ENCODE measurements at regions not wholly inside any gene's neighbourhood (a gene's known extent, or its start where the extent isn't known, plus 50 kb on each side); places are given as distances from the start of the nearest gene placed in this dataset.
"Not testable (repeated sequence)": the region's sequence is repeated elsewhere in the genome, so short reads cannot be mapped to it uniquely, and the experiment has no call there.

DNA sequence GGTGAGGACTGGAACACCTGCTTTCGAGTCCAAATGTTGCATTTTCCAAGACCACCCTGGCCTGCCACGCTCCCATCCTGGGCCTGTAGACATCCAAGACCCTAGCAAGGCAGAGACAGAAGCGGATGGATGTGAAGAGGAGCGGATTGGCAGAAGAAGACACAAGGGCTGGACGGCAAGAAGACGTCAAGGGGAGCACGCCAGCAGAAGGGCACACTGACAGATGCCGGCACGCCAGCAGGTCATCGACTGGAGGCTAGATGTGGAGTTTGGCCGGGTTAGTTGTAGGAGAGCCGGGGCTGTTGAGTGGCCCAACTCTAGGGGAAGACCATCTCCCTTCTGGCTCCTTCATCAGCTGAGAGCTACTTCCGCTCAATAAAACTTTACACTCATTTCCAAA lies 251.6 kb downstream of the ZWINT start:
- Histone ChIP-seq H3K4me1 (no peaks in the 10 kb centered on the region), H3K4me3 (no peak overlapping the region), H3K27ac (no peak overlapping the region), H3K27me3 (no peaks in the 10 kb centered on the region), H3K9me3 (no peaks in the 10 kb centered on the region), H3K36me3 (no peaks in the 10 kb centered on the region)
- TF ChIP-seq CTCF (IDR thresholded peaks at IDR 0.05) (no peak), POLR2A (IDR thresholded peaks at IDR 0.05) (no peak)
- DNase-seq = no peak
- intact Hi-C loops (cut with DNase I; ENCODE audit: low total_unique reads) = no loop called here

DNA sequence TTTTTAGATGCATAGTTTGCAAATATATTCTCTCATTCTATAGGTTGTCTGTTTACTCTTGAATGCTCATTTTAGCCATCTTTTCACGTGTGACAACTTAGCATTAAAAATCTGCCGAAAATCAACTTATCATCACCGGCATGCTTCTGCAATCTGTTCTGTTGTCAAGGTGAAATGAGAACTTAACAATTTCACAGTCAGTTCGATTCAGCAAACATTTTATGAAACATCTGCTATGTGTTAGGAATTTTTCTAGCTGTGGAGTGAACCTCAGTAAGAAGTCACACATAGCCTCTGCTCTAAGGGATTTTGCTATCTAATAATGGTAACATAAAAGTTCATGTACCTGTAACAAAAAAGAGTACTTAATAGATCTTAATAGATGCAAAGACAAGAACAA lies 256.1 kb downstream of the ZWINT start:
- Histone ChIP-seq H3K36me3 (no peaks in the 10 kb centered on the region), H3K27ac (no peak overlapping the region), H3K27me3 (no peaks in the 10 kb centered on the region), H3K4me3 (no peak overlapping the region), H3K4me1 (no peaks in the 10 kb centered on the region), H3K9me3 (no peaks in the 10 kb centered on the region)
- intact Hi-C loops (cut with DNase I; ENCODE audit: low total_unique reads) = no loop called here
- TF ChIP-seq POLR2A (IDR thresholded peaks at IDR 0.05) (no peak), CTCF (IDR thresholded peaks at IDR 0.05) (no peak)
- no peak for DNase-seq

- no peak for DNase-seq
- no peaks in the 10 kb centered on the region for H3K27me3 ChIP-seq
- H3K4me3 ChIP-seq = no peak overlapping the region
- no peak for TF ChIP-seq CTCF (IDR thresholded peaks at IDR 0.05)
- TF ChIP-seq POLR2A (IDR thresholded peaks at IDR 0.05) = no peak
- intact Hi-C loops (cut with DNase I; ENCODE audit: low total_unique reads) = no loop called here
- no peak overlapping the region for H3K27ac ChIP-seq
- no peaks in the 10 kb centered on the region for H3K9me3 ChIP-seq
- no peaks in the 10 kb centered on the region for H3K36me3 ChIP-seq
- no peaks in the 10 kb centered on the region for H3K4me1 ChIP-seq
These were observed 256.6 kb downstream of the ZWINT start for GRCh38 chr10:56104487-56104886.

- H3K27me3 ChIP-seq = no peaks in the 10 kb centered on the region
- no peak overlapping the region for H3K27ac ChIP-seq
- no peak for TF ChIP-seq CTCF (IDR thresholded peaks at IDR 0.05)
- TF ChIP-seq POLR2A (IDR thresholded peaks at IDR 0.05) = no peak
- DNase-seq = no peak
- H3K36me3 ChIP-seq = no peaks in the 10 kb centered on the region
- no peak overlapping the region for H3K4me3 ChIP-seq
- no peaks in the 10 kb centered on the region for H3K9me3 ChIP-seq
- intact Hi-C loops (cut with DNase I; ENCODE audit: low total_unique reads) = no loop called here
- no peaks in the 10 kb centered on the region for H3K4me1 ChIP-seq
These were observed 264.9 kb downstream of the ZWINT start for GRCh38 chr10:56096226-56096517.

DNA sequence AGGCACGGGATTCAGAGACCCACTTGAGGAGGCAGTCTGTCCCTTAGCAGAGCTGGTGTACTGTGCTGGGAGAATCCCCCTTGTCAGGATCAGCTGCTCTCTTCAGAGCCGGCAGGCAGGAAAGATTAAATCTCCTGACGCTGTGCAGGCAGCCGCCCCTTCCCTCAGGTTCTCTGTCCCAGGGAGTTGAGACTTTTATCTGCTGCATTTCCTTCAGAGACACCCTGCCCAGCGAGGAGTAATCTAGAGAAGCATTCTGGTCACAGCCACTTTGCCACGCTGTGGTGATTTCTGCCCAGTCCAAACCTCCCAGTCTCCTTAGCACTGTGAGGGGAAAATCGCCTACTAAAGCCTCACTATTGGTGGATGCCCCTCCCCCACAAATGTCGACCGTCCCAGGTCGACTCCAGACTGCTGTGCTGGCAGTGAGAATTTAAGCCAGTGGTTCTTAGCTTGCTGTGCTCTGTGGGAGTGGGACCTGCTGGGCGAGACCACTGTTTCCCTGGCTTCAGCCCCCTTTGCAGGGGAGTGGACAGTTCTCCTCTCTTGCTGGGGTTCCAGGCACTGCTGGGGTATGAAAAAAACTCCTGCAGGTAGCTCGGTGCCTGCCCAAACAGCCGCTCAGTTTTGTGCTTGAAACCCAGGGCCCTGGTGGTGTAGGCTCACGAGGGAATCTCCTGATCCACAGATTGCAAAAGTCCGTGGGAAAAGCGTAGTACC lies 265.4 kb downstream of the ZWINT start:
- Histone ChIP-seq H3K36me3 (no peaks in the 10 kb centered on the region), H3K4me1 (no peaks in the 10 kb centered on the region), H3K27ac (no peak overlapping the region), H3K4me3 (no peak overlapping the region), H3K9me3 (no peaks in the 10 kb centered on the region), H3K27me3 (no peaks in the 10 kb centered on the region)
- no peak for DNase-seq
- no peak for TF ChIP-seq CTCF (IDR thresholded peaks at IDR 0.05)
- no peak for TF ChIP-seq POLR2A (IDR thresholded peaks at IDR 0.05)
- intact Hi-C loops (cut with DNase I; ENCODE audit: low total_unique reads) = no loop called here

- H3K36me3 ChIP-seq; H3K9me3 ChIP-seq; H3K4me1 ChIP-seq; H3K27ac ChIP-seq; intact Hi-C loops (cut with DNase I; ENCODE audit: low total_unique reads); DNase-seq; H3K4me3 ChIP-seq; H3K27me3 ChIP-seq: not testable (repeated sequence)
These were observed 267.4 kb downstream of the ZWINT start for GRCh38 chr10:56093645-56094044.

Measured in uterus (tissue), 3 donors.